GM12878 (cell line): ENCODE measurements at regions not wholly inside any gene's neighbourhood (a gene's known extent, or its start where the extent isn't known, plus 50 kb on each side); places are given as distances from the start of the nearest gene placed in this dataset.

Experiments used
- ATAC-seq: fragments of 200-7000 bp; cut with Tn5 transposase; 3 replicates; pipeline ENCODE4 v1.9.1; 2020; ENCODE audit warnings: mild to moderate bottlenecking, moderate library complexity
- BruUV-seq: library from RNA; stranded (reverse); fragments of 400-500 nt; replicated peaks from 2 replicates; lab custom pipeline; 2021; lab: Mats Ljungman, UMichigan
- CTCF ChIA-PET: fragments of 300-600 bp; sonication (Branson Sonifier 250); formaldehyde crosslinking; extraction: SDS; loops from one replicate; lab custom pipeline; 2021; ENCODE audit warnings: inconsistent platforms; lab: Yijun Ruan, JAX
- POLR2A ChIA-PET: fragments of 350-600 bp; formaldehyde crosslinking; extraction: SDS; loops from one replicate; lab custom pipeline; 2021; ENCODE audit warnings: inconsistent platforms; lab: Charles Lee
- RAD21 ChIA-PET: fragments of 300-600 bp; sonication (Branson Sonifier 250); formaldehyde crosslinking; loops from one replicate; lab custom pipeline; 2023; ENCODE audit warnings: antibody characterized with exemption; ENCODE audit not compliant: unreplicated experiment; lab: Charles Lee
- SMC1A ChIA-PET: fragments of 300-600 bp; sonication (Branson Sonifier 250); formaldehyde crosslinking; loops from one replicate; lab custom pipeline; 2023; ENCODE audit not compliant: unreplicated experiment, uncharacterized antibody; lab: Charles Lee
- DNase-seq: peaks from one replicate; pipeline ENCODE4 v3.0.0-alpha.2; 2011; ENCODE audit warnings: low read depth, low spot score
- FAIRE-seq: peaks from 3 replicates; lab custom pipeline; 2011; peaks lifted over from hg19 to GRCh38; lab: Jason Lieb, UNC
- H2AFZ ChIP-seq: 2 replicates; pipeline ENCODE4 v1.6.0; 2011; ENCODE audit warnings: low read depth, low read length, control low read depth; ENCODE audit not compliant: control insufficient read depth
- H3K27ac ChIP-seq: 2 replicates; pipeline ENCODE4 v1.5.1; 2011; ENCODE audit warnings: control low read depth; ENCODE audit not compliant: control insufficient read depth, insufficient read depth
- H3K27me3 ChIP-seq, 2 experiments: replicated peaks in 1 of 2; 2 replicates each; pipeline versions ENCODE4 v1.6.0 to v1.6.1; 2011; ENCODE audit warnings: low read length in 1 of 2; ENCODE audit not compliant: control insufficient read depth in 2 of 2, insufficient read depth in 2 of 2
- H3K36me3 ChIP-seq, 2 experiments: 2 replicates each; pipeline ENCODE4 v1.5.1; 2011; ENCODE audit warnings: low read length in 1 of 2; ENCODE audit not compliant: control insufficient read depth in 2 of 2, insufficient read depth in 2 of 2
- H3K4me1 ChIP-seq: 2 replicates; pipeline ENCODE4 v1.6.1; 2011; ENCODE audit warnings: mild to moderate bottlenecking, low read length, moderate library complexity, mixed read lengths; ENCODE audit not compliant: control insufficient read depth, insufficient read depth
- H3K4me2 ChIP-seq: 2 replicates; pipeline ENCODE4 v1.6.0; 2011; ENCODE audit warnings: control low read depth; ENCODE audit not compliant: control insufficient read depth, insufficient read depth
- H3K4me3 ChIP-seq: fragments of 200-600 bp; sonication (generic); 2 replicates; pipeline ENCODE4 v1.5.1; 2016
- H3K79me2 ChIP-seq: 2 replicates; pipeline ENCODE4 v1.6.0; 2011; ENCODE audit warnings: low read length; ENCODE audit not compliant: control insufficient read depth, insufficient read depth
- H3K9ac ChIP-seq: 2 replicates; pipeline ENCODE4 v1.8.0; 2011; ENCODE audit warnings: low read length, control low read depth, mixed read lengths; ENCODE audit not compliant: control insufficient read depth, insufficient read depth
- H3K9me3 ChIP-seq: replicated peaks from 3 replicates; pipeline ENCODE4 v1.5.1; 2011; ENCODE audit warnings: mild to moderate bottlenecking, low read length; ENCODE audit not compliant: control insufficient read depth, insufficient read depth
- H4K20me1 ChIP-seq: 2 replicates; pipeline ENCODE4 v1.6.0; 2011; ENCODE audit not compliant: control insufficient read depth, insufficient read depth
- CREM ChIP-seq: IDR thresholded peaks from 2 replicates; pipeline ENCODE4 v1.6.1; 2014; ENCODE audit warnings: antibody characterized with exemption, low read depth
- GATAD2B ChIP-seq: fragments of 450-650 bp; conservative IDR thresholded peaks from 2 replicates; pipeline ENCODE4 v1.6.1; 2017; ENCODE audit warnings: low read depth, mild to moderate bottlenecking, moderate library complexity
- KLF5 ChIP-seq: fragments of 450-650 bp; IDR thresholded peaks from 2 replicates; pipeline ENCODE4 v1.6.1; 2014; ENCODE audit warnings: mild to moderate bottlenecking; ENCODE audit not compliant: partially characterized antibody
- MTA2 ChIP-seq: fragments of 450-650 bp; IDR thresholded peaks from 2 replicates; pipeline ENCODE4 v1.6.1; 2016; ENCODE audit warnings: low read depth, mild to moderate bottlenecking, moderate library complexity
- MTA3 ChIP-seq: IDR thresholded peaks from 2 replicates; pipeline ENCODE4 v1.6.1; 2012; ENCODE audit warnings: low read length, inconsistent platforms, borderline replicate concordance
- NFYA ChIP-seq: IDR thresholded peaks from 2 replicates; pipeline ENCODE4 v1.6.1; 2011; ENCODE audit warnings: low read depth, mild to moderate bottlenecking, low read length, improper control_type of control experiment, borderline replicate concordance
- PAX5 ChIP-seq: IDR thresholded peaks from 2 replicates; pipeline ENCODE4 v1.6.1; 2011; ENCODE audit warnings: low read depth, low read length, borderline replicate concordance
- POLR2AphosphoS5 ChIP-seq: IDR thresholded peaks from 2 replicates; pipeline ENCODE4 v1.6.1; 2011; ENCODE audit warnings: mild to moderate bottlenecking, low read length, inconsistent platforms
- RB1 ChIP-seq: fragments of 450-650 bp; formaldehyde crosslinking; IDR thresholded peaks from 2 replicates; pipeline ENCODE4 v1.6.1; 2017; ENCODE audit warnings: mild to moderate bottlenecking, borderline replicate concordance
- RCOR1 ChIP-seq: conservative IDR thresholded peaks from 2 replicates; pipeline ENCODE4 v1.6.1; 2012; ENCODE audit warnings: low read depth, low read length, improper control_type of control experiment
- ZNF217 ChIP-seq: fragments of 450-650 bp; IDR thresholded peaks from 2 replicates; pipeline ENCODE4 v1.6.1; 2017; ENCODE audit warnings: antibody characterized with exemption, mild to moderate bottlenecking
- ZSCAN29 ChIP-seq: fragments of 450-650 bp; IDR thresholded peaks from 2 replicates; pipeline ENCODE4 v1.6.1; 2017; ENCODE audit warnings: mild to moderate bottlenecking, moderate library complexity
- WGBS: methylation state at CpG from one replicate; pipeline ENCODE4 v1.1.6; 2016; ENCODE audit warnings: low lambda C conversion rate; ENCODE audit not compliant: insufficient replicate concordance, insufficient coverage; ENCODE audit errors: missing lambda C conversion rate; 5-methylcytosine and 5-hydroxymethylcytosine counted together
- in situ Hi-C: fragments of 300-500 bp; cut with MboI; formaldehyde crosslinking; loops from 9 replicates; pipeline ENCODE4 v1.14.3; 2018; ENCODE audit warnings: mixed read lengths
- intact Hi-C: fragments of 100-400 bp; cut with micrococcal nuclease; formaldehyde crosslinking; loops from one replicate; pipeline ENCODE4 v1.14.2; 2022; ENCODE audit not compliant: unreplicated experiment
- TF ChIP-seq, protein P1 (sequence below): fragments of 450-650 bp; IDR thresholded peaks from 2 replicates; pipeline ENCODE4 v1.6.1; 2017; ENCODE audit warnings: borderline replicate concordance
- TF ChIP-seq, protein P2 (sequence below): fragments of 450-650 bp; IDR thresholded peaks from 2 replicates; pipeline ENCODE4 v1.6.1; 2017; ENCODE audit warnings: low read depth, mild to moderate bottlenecking, moderate library complexity
- TF ChIP-seq, protein P3 (sequence below): IDR thresholded peaks from 2 replicates; pipeline ENCODE4 v1.6.1; 2012; ENCODE audit warnings: low read depth, low read length, improper control_type of control experiment
- TF ChIP-seq, protein P4 (sequence below): IDR thresholded peaks from 2 replicates; pipeline ENCODE4 v1.6.1; 2011; ENCODE audit warnings: borderline replicate concordance, low read depth, mild to moderate bottlenecking, moderate library complexity, mixed read lengths, low read length; ENCODE audit not compliant: insufficient read depth; ENCODE audit errors: extremely low read length
- TF ChIP-seq, protein P5 (sequence below): fragments of 450-650 bp; conservative IDR thresholded peaks from 2 replicates; pipeline ENCODE4 v1.6.1; 2017; ENCODE audit warnings: mild to moderate bottlenecking, moderate library complexity
- TF ChIP-seq, protein P6 (sequence below): IDR thresholded peaks from 2 replicates; pipeline ENCODE4 v1.6.1; 2011; ENCODE audit warnings: low read depth, low read length, improper control_type of control experiment, borderline replicate concordance

DNA sequence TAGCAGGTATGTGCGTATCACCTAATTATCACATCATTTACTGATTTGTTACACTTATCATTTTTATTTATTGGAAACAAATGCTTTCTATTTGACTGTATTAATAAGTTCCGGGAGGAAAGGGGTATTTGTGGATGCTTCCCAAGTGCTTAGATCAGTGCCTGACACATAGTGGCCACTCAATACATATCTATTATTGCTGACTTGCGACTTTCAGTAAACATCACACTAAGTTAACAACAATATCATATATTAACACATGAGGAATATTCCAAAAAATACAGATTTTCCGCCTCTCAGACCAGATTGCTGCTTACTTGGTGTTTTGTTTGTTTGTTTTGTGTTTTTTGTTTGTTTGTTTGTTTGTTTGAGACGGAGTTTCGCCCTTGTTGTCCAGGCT, 52.6 kb upstream of the ZFP42 start:
- CTCF ChIA-PET, result no interaction called here
- H2AFZ ChIP-seq, result no peak overlapping the region
- WGBS, result 39% methylated on average over 6 of the region's 6 CpGs
- DNase-seq (no peak), FAIRE-seq (no peak), ATAC-seq (no peak)
- no peak overlapping the region for H3K4me3 ChIP-seq
- H3K36me3 ChIP-seq, result no peaks in the 10 kb centered on the region
- H3K4me1 ChIP-seq, result no peaks in the 10 kb centered on the region
- no peak overlapping the region for H3K9ac ChIP-seq
- H3K79me2 ChIP-seq, result no peaks in the 10 kb centered on the region
- no peak overlapping the region for H3K4me2 ChIP-seq
- RAD21 ChIA-PET, result no interaction called here
- POLR2A ChIA-PET, result no interaction called here
- SMC1A ChIA-PET, result no interaction called here
- no peak for TF ChIP-seq NFYA
- no peak for TF ChIP-seq CREM
- TF ChIP-seq PAX5, result no peak
- TF ChIP-seq GATAD2B, result no peak
- TF ChIP-seq, protein P1, sequence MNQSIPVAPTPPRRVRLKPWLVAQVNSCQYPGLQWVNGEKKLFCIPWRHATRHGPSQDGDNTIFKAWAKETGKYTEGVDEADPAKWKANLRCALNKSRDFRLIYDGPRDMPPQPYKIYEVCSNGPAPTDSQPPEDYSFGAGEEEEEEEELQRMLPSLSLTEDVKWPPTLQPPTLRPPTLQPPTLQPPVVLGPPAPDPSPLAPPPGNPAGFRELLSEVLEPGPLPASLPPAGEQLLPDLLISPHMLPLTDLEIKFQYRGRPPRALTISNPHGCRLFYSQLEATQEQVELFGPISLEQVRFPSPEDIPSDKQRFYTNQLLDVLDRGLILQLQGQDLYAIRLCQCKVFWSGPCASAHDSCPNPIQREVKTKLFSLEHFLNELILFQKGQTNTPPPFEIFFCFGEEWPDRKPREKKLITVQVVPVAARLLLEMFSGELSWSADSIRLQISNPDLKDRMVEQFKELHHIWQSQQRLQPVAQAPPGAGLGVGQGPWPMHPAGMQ, result no peak
- TF ChIP-seq, protein P2, sequence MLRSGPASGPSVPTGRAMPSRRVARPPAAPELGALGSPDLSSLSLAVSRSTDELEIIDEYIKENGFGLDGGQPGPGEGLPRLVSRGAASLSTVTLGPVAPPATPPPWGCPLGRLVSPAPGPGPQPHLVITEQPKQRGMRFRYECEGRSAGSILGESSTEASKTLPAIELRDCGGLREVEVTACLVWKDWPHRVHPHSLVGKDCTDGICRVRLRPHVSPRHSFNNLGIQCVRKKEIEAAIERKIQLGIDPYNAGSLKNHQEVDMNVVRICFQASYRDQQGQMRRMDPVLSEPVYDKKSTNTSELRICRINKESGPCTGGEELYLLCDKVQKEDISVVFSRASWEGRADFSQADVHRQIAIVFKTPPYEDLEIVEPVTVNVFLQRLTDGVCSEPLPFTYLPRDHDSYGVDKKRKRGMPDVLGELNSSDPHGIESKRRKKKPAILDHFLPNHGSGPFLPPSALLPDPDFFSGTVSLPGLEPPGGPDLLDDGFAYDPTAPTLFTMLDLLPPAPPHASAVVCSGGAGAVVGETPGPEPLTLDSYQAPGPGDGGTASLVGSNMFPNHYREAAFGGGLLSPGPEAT, result no peak
- TF ChIP-seq ZSCAN29, result no peak
- TF ChIP-seq, protein P3, sequence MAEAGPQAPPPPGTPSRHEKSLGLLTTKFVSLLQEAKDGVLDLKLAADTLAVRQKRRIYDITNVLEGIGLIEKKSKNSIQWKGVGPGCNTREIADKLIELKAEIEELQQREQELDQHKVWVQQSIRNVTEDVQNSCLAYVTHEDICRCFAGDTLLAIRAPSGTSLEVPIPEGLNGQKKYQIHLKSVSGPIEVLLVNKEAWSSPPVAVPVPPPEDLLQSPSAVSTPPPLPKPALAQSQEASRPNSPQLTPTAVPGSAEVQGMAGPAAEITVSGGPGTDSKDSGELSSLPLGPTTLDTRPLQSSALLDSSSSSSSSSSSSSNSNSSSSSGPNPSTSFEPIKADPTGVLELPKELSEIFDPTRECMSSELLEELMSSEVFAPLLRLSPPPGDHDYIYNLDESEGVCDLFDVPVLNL, result no peak
- no peak for TF ChIP-seq KLF5
- no peak for TF ChIP-seq POLR2AphosphoS5
- TF ChIP-seq, protein P4, sequence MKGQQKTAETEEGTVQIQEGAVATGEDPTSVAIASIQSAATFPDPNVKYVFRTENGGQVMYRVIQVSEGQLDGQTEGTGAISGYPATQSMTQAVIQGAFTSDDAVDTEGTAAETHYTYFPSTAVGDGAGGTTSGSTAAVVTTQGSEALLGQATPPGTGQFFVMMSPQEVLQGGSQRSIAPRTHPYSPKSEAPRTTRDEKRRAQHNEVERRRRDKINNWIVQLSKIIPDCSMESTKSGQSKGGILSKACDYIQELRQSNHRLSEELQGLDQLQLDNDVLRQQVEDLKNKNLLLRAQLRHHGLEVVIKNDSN, result no peak
- TF ChIP-seq RCOR1, result no peak
- no peak for TF ChIP-seq MTA2
- no peak for TF ChIP-seq RB1
- TF ChIP-seq, protein P5, sequence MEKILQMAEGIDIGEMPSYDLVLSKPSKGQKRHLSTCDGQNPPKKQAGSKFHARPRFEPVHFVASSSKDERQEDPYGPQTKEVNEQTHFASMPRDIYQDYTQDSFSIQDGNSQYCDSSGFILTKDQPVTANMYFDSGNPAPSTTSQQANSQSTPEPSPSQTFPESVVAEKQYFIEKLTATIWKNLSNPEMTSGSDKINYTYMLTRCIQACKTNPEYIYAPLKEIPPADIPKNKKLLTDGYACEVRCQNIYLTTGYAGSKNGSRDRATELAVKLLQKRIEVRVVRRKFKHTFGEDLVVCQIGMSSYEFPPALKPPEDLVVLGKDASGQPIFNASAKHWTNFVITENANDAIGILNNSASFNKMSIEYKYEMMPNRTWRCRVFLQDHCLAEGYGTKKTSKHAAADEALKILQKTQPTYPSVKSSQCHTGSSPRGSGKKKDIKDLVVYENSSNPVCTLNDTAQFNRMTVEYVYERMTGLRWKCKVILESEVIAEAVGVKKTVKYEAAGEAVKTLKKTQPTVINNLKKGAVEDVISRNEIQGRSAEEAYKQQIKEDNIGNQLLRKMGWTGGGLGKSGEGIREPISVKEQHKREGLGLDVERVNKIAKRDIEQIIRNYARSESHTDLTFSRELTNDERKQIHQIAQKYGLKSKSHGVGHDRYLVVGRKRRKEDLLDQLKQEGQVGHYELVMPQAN, result no peak
- no peak for TF ChIP-seq ZNF217
- TF ChIP-seq, protein P6, sequence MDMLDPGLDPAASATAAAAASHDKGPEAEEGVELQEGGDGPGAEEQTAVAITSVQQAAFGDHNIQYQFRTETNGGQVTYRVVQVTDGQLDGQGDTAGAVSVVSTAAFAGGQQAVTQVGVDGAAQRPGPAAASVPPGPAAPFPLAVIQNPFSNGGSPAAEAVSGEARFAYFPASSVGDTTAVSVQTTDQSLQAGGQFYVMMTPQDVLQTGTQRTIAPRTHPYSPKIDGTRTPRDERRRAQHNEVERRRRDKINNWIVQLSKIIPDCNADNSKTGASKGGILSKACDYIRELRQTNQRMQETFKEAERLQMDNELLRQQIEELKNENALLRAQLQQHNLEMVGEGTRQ, result no peak
- TF ChIP-seq MTA3, result no peak
- intact Hi-C loops (no loop called here), in situ Hi-C loops (no loop called here)
- H4K20me1 ChIP-seq, result no peaks in the 10 kb centered on the region
- no peaks in the 10 kb centered on the region for H3K27me3 ChIP-seq
- no peaks in the 10 kb centered on the region for H3K9me3 ChIP-seq
- H3K27ac ChIP-seq, result no peak overlapping the region
- no TSS peak for BruUV-seq
